HUES64 (cell line): ENCODE measurements at regions not wholly inside any gene's neighbourhood (a gene's known extent, or its start where the extent isn't known, plus 50 kb on each side); places are given as distances from the start of the nearest gene placed in this dataset.

ENCODE experiments used
- H3K27ac ChIP-seq: 2 replicates; pipeline ENCODE4 v1.7.0; 2013; ENCODE audit warnings: low read depth, low read length, inconsistent platforms
- H3K27me3 ChIP-seq: 2 replicates; pipeline ENCODE4 v1.6.1; 2013; ENCODE audit warnings: mild to moderate bottlenecking, low read length; ENCODE audit not compliant: insufficient read depth
- H3K36me3 ChIP-seq: 2 replicates; pipeline ENCODE4 v1.6.1; 2013; ENCODE audit warnings: mild to moderate bottlenecking, low read length; ENCODE audit not compliant: insufficient read depth
- H3K4me1 ChIP-seq: 2 replicates; pipeline ENCODE4 v1.6.1; 2013; ENCODE audit warnings: mild to moderate bottlenecking, low read length, moderate library complexity; ENCODE audit not compliant: insufficient read depth
- H3K4me3 ChIP-seq: 2 replicates; pipeline ENCODE4 v1.5.1; 2013; ENCODE audit warnings: mild to moderate bottlenecking, low read length, moderate library complexity
- H3K9ac ChIP-seq: 2 replicates; pipeline ENCODE4 v1.6.1; 2013; ENCODE audit warnings: mild to moderate bottlenecking, low read depth, low read length
- H3K9me3 ChIP-seq: 2 replicates; pipeline ENCODE4 v1.6.1; 2013; ENCODE audit warnings: low read depth, low read length; ENCODE audit not compliant: insufficient read depth
- WGBS: fragments of 150-250, 120-280 bp; methylation state at CpG from one replicate; pipeline ENCODE4 v1.1.7; 2013; ENCODE audit warnings: missing lambda C conversion rate; 5-methylcytosine and 5-hydroxymethylcytosine counted together

- no peak overlapping the region for H3K27ac ChIP-seq
- 95% methylated on average over 1 of the region's 2 CpGs for WGBS
- no peaks in the 10 kb centered on the region for H3K9me3 ChIP-seq
Measured at GRCh38 chr14:45361727-45362126, 108.7 kb upstream of the MIS18BP1 start.

GRCh38 chr14:45359746-45360145, 106.7 kb upstream of the MIS18BP1 start:
- Histone ChIP-seq H3K9ac (no peak overlapping the region), H3K27ac (no peak overlapping the region), H3K36me3 (no peaks in the 10 kb centered on the region), H3K27me3 (no peaks in the 10 kb centered on the region), H3K9me3 (no peaks in the 10 kb centered on the region), H3K4me1 (no peaks in the 10 kb centered on the region), H3K4me3 (no peak overlapping the region)
- 74% methylated on average over 3 of the region's 3 CpGs for WGBS

More at GRCh38 chr14:45361727-45362126, 108.7 kb upstream of the MIS18BP1 start:
- Histone ChIP-seq H3K36me3 (no peaks in the 10 kb centered on the region), H3K4me3 (no peak overlapping the region), H3K4me1 (no peaks in the 10 kb centered on the region), H3K9ac (no peak overlapping the region), H3K27me3 (no peaks in the 10 kb centered on the region)

- Histone ChIP-seq H3K27ac (no peak overlapping the region), H3K9me3 (peaks cover 12% of the 10 kb centered on the region; the same call in 1 of the 2 replicates), H3K4me3 (no peak overlapping the region), H3K27me3 (no peaks in the 10 kb centered on the region), H3K4me1 (no peaks in the 10 kb centered on the region), H3K36me3 (no peaks in the 10 kb centered on the region), H3K9ac (no peak overlapping the region)
- WGBS = 97% methylated on average over 4 of the region's 4 CpGs
Measured at GRCh38 chr14:45332360-45332988, 79.5 kb upstream of the MIS18BP1 start.

- WGBS = no CpG with 5 or more reads among the region's 1 CpG
Measured at GRCh38 chr14:45308745-45309397, 55.9 kb upstream of the MIS18BP1 start.

More at GRCh38 chr14:45308745-45309397, 55.9 kb upstream of the MIS18BP1 start:
- no peak overlapping the region for H3K4me3 ChIP-seq
- H3K9ac ChIP-seq = no peak overlapping the region
- no peaks in the 10 kb centered on the region for H3K9me3 ChIP-seq
- no peaks in the 10 kb centered on the region for H3K4me1 ChIP-seq
- no peak overlapping the region for H3K27ac ChIP-seq
- H3K27me3 ChIP-seq = no peaks in the 10 kb centered on the region
- H3K36me3 ChIP-seq = no peaks in the 10 kb centered on the region
